ENCODE measurements at regions not wholly inside any gene's neighbourhood (a gene's known extent, or its start where the extent isn't known, plus 50 kb on each side); places are given as distances from the start of the nearest gene placed in this dataset.

GRCh38 chrX:115946059-115946458, 224.5 kb upstream of the AGTR2 start:
- Mint-ChIP-seq H3K9me3 (no peaks in the 10 kb centered on the region), H3K27me3 (ENCODE audit: insufficient read depth, low read depth, poor library complexity) (peaks cover 5% of the 10 kb centered on the region), H3K4me3 (no peak overlapping the region), H3K27ac (no peak overlapping the region), H3K4me1 (peaks cover 11% of the 10 kb centered on the region), H3K36me3 (ENCODE audit: low read depth) (peaks cover 22% of the 10 kb centered on the region)
- peaks cover 4% of the 10 kb centered on the region for H4K20me1 ChIP-seq (replicated peaks; ENCODE audit: insufficient read depth)
- TF ChIP-seq ETS1 (IDR thresholded peaks at IDR 0.05) = no peak
- no peak for TF ChIP-seq EZH2 (IDR thresholded peaks at IDR 0.05; ENCODE audit: low read depth, unreplicated experiment)
- TF ChIP-seq CREB1 (CRISPR knock-in tag; IDR thresholded peaks at IDR 0.05; ENCODE audit: low read depth) = no peak
- no peak for TF ChIP-seq NANOG (IDR thresholded peaks at IDR 0.05; ENCODE audit: borderline replicate concordance)
- no peak for TF ChIP-seq CTCF (conservative IDR thresholded peaks at IDR 0.05; ENCODE audit: low read depth in 2 of 2)
- TF ChIP-seq EZH2phosphoT487 (IDR thresholded peaks at IDR 0.05; ENCODE audit: unreplicated experiment) = no peak
- no peak for TF ChIP-seq POLR2AphosphoS5 (IDR thresholded peaks at IDR 0.05; ENCODE audit: low read depth)
- TF ChIP-seq JUNB (IDR thresholded peaks at IDR 0.05; ENCODE audit: unreplicated experiment) = no peak
- no peak for TF ChIP-seq ZNF331 (CRISPR knock-in tag; IDR thresholded peaks at IDR 0.05; ENCODE audit: low read depth)
- no peak for TF ChIP-seq ZNF114 (CRISPR knock-in tag; IDR thresholded peaks at IDR 0.05)
- TF ChIP-seq STAT1 (IDR thresholded peaks at IDR 0.05; ENCODE audit: unreplicated experiment) = no peak
- TF ChIP-seq REST (IDR thresholded peaks at IDR 0.05; ENCODE audit: unreplicated experiment) = no peak
- no peak for TF ChIP-seq ZNF462 (CRISPR knock-in tag; IDR thresholded peaks at IDR 0.05)
- DNase-seq (ENCODE audit: low spot score) (no peak), ATAC-seq (no peak)
- H3K4me3 ChIP-seq = no peak overlapping the region
- peaks cover 27% of the 10 kb centered on the region for H3K79me2 ChIP-seq (replicated peaks; ENCODE audit: insufficient read depth)
- no peaks in the 10 kb centered on the region for H3K4me1 ChIP-seq (ENCODE audit: insufficient read depth)
- no peak overlapping the region for H2AFZ ChIP-seq
- H3K4me2 ChIP-seq = no peak overlapping the region
- H3K27ac ChIP-seq (ENCODE audit: low read depth) = no peak overlapping the region
- no peaks in the 10 kb centered on the region for H3K9me2 ChIP-seq (ENCODE audit: insufficient read depth)
- H3F3A ChIP-seq (replicated peaks; ENCODE audit: low read depth) = no peaks in the 10 kb centered on the region
- H3K36me3 ChIP-seq (ENCODE audit: insufficient read depth) = no peaks in the 10 kb centered on the region
- H3K27me3 ChIP-seq (ENCODE audit: insufficient read depth) = no peaks in the 10 kb centered on the region

Data from GM23338 (cell line).